Tongue (tissue), 1 donor: ENCODE measurements at regions not wholly inside any gene's neighbourhood (a gene's known extent, or its start where the extent isn't known, plus 50 kb on each side); places are given as distances from the start of the nearest gene placed in this dataset.
A peak's percentile ranks its signal among the peaks of the same experiment; 100 is the strongest.
"Not testable (repeated sequence)": the region's sequence is repeated elsewhere in the genome, so short reads cannot be mapped to it uniquely, and the experiment has no call there.

Experiments
- DNase-seq: peaks from one replicate; pipeline ENCODE4 v3.0.0-alpha.2; 2015

DNA sequence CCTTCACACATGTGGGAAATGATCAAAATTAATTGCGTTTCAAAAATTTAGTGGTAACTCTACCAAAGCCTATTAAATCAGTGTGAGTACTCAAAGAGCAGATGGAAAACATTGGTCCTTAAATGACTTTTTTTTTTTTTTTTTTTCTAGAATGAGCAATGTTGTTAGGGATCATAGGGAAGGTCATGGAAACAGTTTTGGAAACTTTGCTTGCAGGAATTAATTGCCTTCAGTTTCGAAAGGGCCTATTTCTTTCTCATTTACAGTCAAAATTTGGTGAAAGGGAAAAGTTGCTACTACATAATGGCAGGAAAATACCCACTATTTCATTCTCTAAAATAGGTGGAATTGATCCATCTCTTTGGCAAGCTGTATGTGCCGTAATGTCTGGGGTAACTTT, 160.9 kb downstream of the RTL9 start:
- DNase-seq, result peak; percentile 15

DNA sequence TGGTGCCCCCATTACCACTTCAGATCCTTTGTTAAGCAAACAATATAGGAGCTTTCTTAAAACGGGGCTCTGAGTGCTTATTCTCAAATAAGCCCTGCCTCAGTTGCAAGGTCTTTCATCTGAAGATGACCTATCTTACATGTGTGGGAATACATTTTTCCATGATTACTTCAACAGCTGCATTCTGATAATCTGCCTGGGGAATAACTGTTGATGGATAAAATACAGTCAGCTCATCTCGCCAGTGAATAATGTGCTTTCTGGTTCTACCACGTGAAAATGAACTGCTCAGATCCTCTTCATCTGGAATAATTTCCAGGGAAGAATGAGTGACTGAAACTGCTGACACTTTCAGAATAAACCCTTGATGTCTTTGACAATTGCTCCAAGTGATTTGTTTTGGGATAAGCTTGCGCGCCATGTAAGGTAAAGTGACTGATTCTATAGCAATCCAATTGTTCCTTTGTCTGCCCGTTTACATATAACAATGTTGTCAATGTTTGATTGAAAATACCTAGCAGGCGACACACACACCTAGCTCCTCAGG, 161.3 kb downstream of the RTL9 start:
- DNase-seq, result peak; percentile 28

DNA sequence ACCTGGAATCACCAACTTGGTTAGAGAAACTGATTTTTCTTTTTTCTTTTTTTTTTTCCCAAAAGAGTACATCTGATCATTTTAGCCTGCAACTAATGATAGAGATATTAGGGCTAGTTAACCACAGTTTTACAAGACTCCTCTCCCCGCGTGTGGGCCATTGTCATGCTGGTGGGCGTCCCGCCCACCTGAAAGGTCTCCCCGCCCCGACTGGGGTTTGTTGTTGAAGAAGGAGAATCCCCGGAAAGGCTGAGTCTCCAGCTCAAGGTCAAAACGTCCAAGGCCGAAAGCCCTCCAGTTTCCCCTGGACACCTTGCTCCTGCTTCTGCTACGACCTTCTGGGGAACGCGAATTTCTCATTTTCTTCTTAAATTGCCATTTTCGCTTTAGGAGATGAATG, 162.0 kb downstream of the RTL9 start:
- DNase-seq, result not testable (repeated sequence)

DNA sequence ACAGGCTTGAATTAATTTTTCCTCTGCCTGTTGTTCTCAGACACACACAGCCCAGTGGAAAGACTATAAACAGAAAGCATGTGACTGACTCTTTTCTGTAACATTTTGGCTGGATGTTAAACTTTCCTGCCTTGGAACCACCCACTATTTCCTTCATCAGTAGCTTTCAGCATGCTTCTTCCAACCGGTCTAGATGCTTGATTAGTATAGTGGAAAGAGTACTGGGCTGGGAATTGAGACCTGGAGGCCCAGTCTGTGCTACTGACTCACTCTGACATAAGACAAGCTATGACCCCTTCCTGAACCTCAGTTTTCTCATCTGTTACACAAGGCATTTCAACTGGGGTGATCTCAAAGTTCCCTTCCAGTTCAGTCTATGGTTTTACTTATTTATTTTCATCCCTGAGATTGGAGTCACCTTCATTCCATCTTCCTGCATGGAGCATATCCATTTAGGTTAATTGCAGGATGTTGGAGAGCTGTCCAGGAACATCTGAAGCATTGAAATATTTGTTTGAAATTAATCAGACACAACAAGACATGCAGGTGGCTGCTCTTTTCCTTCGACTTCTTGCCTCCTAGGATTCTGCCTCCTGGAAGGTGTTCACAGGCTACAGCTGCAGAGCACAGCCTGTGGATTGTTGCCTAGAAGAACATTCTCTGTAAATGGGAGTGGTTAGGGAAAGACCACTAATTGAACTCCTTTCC, 173.4 kb downstream of the RTL9 start:
- DNase-seq, result peak; percentile 69

DNA sequence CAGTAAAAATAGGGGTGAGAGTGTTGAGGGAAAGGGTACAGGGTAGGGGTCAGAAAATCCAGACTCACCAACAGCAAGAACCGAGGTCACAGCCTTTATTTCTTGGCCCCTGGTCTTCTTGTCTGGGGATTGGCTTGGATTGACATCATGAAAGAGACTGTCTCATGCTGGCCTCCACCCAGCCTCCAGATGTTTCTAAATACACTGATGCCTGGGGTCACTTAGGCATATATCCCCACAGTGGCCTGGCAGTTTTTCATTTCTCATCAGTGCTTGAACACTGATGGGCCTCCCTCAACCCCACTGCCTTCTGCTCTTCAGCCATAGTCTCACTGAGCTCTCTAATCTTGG, 173.9 kb downstream of the RTL9 start:
- peak; percentile 53 for DNase-seq

DNA sequence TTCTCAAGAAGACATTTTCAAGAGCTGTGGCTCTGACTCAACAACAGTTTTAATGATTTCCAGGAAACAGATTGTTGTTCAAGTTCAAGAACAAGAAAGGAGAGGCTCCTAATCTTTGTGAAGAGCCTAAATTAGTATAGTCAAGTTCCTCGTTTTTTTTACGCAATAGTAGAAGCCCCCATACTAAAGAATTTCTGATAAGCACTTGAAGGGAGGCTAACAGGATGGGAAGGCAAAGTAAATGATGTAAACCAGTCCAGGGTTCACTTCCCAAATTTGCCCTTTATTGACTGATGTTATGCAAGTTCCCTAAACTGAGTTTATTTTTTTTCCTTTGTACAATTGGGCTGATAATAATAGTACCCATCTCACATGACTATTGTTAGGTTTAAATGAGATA, 178.2 kb downstream of the RTL9 start:
- no peak for DNase-seq

DNA sequence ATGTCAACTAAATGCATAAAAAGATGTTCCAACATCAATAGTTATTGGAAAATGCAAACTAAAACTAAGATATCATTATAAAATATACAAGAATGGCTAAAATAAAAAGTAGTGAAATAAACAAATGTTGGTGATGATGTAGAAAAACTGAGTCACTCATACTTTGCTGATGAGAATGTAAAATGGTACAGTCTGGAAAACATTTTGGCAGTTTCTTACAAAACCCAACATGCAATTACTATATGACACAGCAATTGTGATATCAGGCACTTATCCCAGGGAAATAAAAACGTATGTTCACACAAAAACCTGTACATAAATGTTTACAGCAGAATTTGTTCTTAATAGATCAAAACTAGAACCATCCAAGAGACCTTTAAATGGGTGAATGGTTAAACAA, 182.6 kb downstream of the RTL9 start:
- no peak for DNase-seq

DNA sequence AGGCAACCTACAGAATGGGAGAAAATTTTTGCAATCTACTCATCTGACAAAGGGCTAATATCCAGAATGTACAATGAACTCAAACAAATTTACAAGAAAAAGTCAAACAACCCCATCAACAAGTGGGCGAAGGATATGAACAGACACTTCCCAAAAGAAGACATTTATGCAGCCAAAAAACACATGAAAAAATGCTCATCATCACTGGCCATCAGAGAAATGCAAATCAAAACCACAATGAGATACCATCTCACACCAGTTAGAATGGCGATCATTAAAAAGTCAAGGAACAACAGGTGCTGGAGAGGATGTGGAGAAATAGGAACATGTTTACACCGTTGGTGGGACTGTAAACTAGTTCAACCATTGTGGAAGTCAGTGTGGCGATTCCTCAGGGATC, 192.2 kb downstream of the RTL9 start:
- DNase-seq, result not testable (repeated sequence)

DNA sequence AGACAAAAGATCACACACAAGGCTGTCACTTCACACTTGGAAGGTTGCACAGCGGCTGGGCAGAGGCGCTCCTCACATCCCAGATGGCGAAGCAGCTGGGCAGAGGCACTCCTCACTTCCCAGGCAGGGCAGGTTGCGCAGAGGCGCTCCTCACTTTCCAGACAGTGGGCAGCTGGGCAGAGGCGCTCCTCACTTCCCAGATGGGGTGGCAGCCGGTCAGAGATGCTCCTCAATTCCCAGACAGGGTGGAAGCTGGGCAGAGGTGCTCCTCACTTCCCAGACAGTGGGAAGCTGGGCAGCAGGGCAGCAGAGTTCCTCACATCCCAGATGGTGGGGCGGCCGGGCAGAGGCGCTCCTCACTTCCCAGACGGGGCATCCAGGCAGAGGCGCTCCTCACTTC, 199.2 kb downstream of the RTL9 start:
- DNase-seq, result no peak

DNA sequence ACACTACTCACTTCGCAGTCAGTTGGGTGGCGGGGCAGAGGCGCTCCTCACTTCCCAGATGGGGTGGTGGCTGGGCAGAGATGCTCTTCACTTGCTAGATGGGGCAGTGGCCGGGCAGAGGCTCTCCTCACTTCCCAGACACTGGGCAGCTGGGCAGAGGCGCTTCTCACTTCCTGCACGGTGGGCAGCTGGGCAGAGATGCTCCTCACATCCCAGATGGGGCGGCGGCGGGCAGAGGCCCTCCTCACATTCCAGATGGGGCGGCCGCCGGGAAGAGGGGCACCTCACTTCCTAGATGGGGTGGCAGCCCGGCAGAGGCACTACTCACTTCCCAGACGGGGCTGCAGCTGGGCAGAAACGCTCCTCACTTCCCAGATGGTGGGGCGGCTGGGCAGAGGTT, 199.8 kb downstream of the RTL9 start:
- no peak for DNase-seq

DNA sequence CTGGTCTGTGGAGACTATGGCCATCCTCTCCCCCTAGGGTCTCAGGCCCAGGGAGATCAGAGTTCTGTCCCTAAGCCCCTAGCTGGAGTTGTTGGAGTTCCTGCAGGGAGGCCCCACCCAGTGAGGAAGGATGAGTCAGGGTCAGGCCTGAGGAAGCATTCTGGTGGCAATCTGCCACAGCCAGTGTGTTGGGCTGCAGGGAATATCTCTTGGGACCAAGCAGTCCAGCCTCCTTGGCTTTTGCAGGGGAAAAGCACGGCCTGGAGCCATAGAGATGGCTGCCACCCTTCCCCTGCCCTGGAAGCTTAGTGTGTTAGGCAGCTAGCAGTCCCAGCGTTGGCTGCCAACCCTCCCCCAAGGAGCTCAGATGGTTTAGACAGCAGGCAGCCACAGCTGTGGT, 202.4 kb downstream of the RTL9 start:
- no peak for DNase-seq

DNA sequence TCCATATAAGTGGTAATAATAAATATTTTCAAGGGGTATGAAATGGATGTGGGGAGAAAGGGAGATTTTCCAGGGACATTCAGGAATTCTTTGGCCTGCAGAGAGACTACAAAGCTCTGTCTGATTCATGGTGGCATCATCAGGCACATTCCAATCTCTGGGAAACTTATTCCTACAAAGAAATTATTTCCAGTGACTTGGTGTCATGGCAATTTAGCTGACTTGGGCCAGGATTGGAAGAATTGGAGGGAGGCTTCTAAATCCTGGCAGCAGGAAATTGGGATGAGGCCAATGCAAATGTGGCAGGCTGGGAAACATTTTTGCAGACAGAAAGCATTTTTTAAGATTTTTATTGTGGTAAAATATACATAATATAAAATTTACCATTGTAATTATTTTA, 204.6 kb downstream of the RTL9 start:
- DNase-seq, result peak; percentile 16

DNA sequence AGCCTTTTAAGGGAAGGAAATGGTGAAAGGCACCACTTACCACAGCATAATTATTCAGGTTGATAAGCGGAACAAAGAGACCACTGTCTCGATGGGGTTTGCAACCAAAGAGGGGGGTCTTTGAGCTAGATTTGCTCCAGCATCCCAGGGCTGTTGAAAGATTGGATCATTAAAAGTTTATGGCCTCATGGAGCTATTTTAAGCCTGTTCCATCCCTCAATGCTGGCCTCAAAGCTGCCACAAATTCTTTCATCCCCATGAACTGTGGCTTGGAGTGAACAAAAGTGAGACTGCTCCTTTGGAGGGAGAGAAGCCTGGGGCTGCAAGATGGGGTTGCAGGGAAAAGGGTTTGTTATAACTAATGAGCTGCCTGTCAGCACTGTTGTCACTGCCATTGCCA, 209.8 kb downstream of the RTL9 start:
- no peak for DNase-seq

DNA sequence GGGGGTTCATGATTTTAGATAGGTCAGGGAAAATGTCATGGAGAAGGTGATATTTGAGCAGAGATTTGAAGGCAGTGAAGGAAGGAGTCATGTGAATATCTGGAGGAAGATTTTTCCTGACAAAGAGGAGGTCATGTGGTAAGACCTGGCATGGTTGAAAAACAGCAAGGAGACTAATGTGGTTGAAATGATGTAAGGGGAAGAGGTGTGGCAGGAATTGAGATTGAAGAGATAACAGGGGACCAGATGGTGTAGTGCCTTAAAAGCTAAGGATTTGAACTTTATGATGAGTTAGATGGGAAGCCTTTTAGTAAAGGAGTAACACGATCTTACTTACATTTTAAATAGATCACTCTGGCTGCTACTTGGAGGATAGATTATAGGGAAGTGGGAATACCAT, 210.9 kb downstream of the RTL9 start:
- DNase-seq, result no peak

DNA sequence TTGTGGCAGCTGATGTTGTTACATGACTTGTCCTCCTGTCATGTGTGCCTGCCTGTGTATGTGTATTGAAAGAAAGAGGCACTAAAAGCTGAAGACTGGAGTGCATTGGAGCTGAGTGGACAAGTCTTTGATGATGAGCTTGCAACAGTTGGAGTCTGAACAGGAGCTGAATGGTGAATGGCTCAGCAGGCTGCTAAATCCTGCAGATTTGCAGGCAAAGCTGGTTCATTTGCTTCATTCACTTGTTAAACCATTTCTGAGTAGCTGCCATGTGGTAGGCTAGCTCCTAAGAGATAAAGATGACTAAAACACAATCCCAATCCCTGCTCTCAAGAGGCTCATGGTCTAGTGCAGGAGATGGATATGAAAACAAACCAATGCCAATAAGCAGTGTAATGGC, 217.3 kb downstream of the CHRDL1 start:
- no peak for DNase-seq

DNA sequence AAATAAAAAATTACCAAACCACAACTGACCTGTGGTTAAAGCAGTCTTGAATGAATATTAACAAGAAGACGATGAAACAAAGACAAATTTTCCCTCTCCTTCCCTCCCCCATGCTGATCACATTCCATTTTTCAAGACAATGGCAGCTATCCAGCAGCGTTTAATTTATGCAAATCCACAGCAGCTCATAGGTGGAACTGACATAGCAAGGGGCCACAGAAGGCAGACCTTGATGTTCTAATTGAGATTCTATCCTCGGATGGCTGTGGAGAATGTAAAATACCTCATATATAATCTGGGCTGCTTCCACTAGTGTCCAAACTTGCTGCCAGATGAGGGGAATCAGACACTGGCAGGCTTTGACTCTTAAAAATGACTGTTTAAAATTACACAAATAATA, 211.5 kb downstream of the CHRDL1 start:
- no peak for DNase-seq

DNA sequence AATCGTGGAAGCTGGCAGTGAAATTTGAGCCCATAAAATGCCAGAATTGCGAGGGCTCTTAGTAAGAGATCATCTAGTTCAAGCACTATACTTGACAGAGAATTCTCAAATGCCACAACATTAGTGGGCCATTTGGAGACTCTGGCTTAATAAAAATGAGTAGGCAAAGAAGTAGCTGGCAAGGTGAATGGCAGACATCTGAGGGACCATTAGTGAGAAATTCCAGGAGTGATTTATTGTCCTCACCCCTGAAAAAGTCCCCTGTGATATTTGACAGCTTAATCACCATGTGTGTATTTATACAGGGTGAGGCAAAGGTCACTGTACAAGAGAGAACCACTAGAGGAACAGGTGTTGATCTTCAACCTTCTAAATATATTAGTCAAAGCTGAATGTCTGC, 207.5 kb downstream of the CHRDL1 start:
- peak; percentile 27 for DNase-seq

DNA sequence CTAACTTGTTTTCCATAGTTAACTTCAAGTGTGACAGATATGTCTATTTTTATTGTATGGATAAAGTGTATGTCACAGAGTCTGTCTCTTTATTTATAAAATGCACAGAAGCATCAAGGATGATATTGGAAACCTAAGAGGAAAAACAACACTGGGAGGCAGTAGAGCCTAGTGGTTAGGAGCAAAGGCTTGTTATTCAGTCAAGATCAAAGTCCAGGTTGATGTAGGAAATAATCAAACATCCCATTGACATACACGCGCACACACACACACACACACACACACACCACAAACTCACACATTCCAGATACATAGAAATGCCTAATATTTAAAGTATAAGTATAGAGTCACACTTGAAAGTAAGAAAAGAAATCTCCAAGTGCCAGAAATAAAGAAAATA, 206.8 kb downstream of the CHRDL1 start:
- no peak for DNase-seq

DNA sequence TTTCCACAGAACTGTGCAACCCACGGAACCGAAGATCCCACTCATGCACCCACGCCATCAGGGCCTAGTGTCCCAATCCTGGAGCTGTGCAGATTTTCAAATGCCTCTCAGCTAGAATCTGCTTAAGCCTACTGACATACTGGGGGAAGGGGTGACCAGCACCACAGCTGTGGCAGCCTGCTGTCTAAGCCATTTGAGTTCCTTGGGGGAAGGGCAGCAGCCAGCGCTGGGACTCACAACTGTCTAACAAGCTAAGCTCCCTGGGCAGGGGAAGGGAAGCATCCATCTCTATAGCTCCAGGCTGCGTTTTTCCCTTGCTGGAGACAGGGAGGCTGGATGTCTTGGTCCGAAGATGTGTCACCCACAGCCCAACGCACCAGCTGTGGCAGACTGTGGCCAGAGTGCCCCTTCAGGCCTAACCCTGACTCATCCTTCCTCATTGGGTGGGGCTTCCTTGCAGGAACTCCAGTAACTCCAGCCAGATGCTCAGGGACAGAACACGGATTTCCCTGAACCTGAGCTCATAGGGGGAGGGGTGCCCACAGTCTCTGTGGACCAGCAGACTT, 194.8 kb downstream of the CHRDL1 start:
- no peak for DNase-seq

DNA sequence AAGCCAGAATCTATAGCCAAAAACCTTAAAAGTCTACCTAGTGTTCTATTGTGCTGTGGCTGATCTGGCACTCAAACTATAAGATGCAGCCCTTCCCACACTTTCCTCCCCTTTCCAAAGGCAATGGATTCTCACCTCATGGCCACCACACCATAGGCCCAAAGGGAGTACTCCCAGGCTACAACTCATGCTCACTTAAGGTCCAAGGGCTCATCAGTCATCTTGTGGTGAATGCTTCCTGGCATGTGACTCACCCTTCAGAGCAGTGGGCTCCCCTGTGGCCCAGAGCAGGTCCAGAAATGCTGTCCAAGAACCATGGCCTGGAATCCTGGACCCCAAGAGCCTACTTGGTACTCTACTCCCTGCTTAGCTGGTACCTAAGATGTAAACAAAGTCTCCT, 181.0 kb downstream of the CHRDL1 start:
- no peak for DNase-seq
